ENCODE measurements at regions not wholly inside any gene's neighbourhood (a gene's known extent, or its start where the extent isn't known, plus 50 kb on each side); places are given as distances from the start of the nearest gene placed in this dataset.
"Not testable (repeated sequence)": the region's sequence is repeated elsewhere in the genome, so short reads cannot be mapped to it uniquely, and the experiment has no call there.

- H3K4me1 ChIP-seq (replicated peaks in 1 of 4; ENCODE audit: control insufficient read depth in 3 of 4, insufficient read depth in 4 of 4, low read length in 3 of 4); H3K79me1 ChIP-seq (ENCODE audit: low read depth, low read length); H2BK15ac ChIP-seq (ENCODE audit: low read length); H3K27ac ChIP-seq (ENCODE audit: low read depth, low read length); H3K4ac ChIP-seq (replicated peaks; ENCODE audit: insufficient read length, low read depth, low read length); H2BK20ac ChIP-seq (ENCODE audit: low read length); H2BK5ac ChIP-seq (ENCODE audit: low read depth, low read length); H4K91ac ChIP-seq (replicated peaks; ENCODE audit: insufficient read length, low read length); H3K23me2 ChIP-seq (ENCODE audit: low read depth, low read length); POLR2A ChIA-PET (ENCODE audit: partially characterized antibody); H3K9ac ChIP-seq (replicated peaks in 1 of 4; ENCODE audit: extremely low read depth in 1 of 4, low read depth in 3 of 4, low read length in 3 of 4); DNase-seq (ENCODE audit: low read depth in 1 of 2, low spot score in 2 of 2); H3K4me3 ChIP-seq (ENCODE audit: extremely low read depth in 1 of 4, insufficient read depth in 2 of 4, low read depth in 3 of 4, low read length in 4 of 4); H2BK120ac ChIP-seq (replicated peaks; ENCODE audit: low read depth, low read length); H3K18ac ChIP-seq (ENCODE audit: extremely low read depth, low read length); FAIRE-seq; H3K9me3 ChIP-seq (ENCODE audit: insufficient read depth in 2 of 2, low read depth in 1 of 2, low read length in 1 of 2); H3K14ac ChIP-seq (ENCODE audit: insufficient read length); H3K79me2 ChIP-seq (ENCODE audit: control insufficient read depth in 1 of 2, insufficient read depth in 2 of 2, low read length in 2 of 2); H4K8ac ChIP-seq (ENCODE audit: extremely low read depth, insufficient read depth, low read length); H2AK5ac ChIP-seq (ENCODE audit: low read depth, low read length); H4K5ac ChIP-seq (ENCODE audit: insufficient read length, low read depth, low read length); H3K56ac ChIP-seq (replicated peaks; ENCODE audit: insufficient read length, low read depth, low read length); H3K27me3 ChIP-seq (replicated peaks in 1 of 4; ENCODE audit: control insufficient read depth in 3 of 4, extremely low read depth in 1 of 4, insufficient read depth in 3 of 4, low read length in 3 of 4); H3K36me3 ChIP-seq (ENCODE audit: control insufficient read depth in 2 of 4, insufficient read depth in 4 of 4, low read length in 3 of 4); H3K23ac ChIP-seq (ENCODE audit: insufficient read length); H4K20me1 ChIP-seq (replicated peaks in 1 of 2; ENCODE audit: control insufficient read depth in 1 of 2, insufficient read depth in 2 of 2, low read length in 2 of 2): not testable (repeated sequence)
- Histone ChIP-seq H2AFZ (ENCODE audit: low read length) (0 out of 2 replicates have a peak overlapping the region, but pooled peaks have one; percentile 48), H3K4me2 (ENCODE audit: insufficient read depth in 1 of 2, low read depth in 2 of 2, low read length in 2 of 2) (0 out of 4 replicates have a peak overlapping the region, but pooled peaks of 1 of the 2 experiments have one; percentile 10), H2BK12ac (ENCODE audit: low read depth, low read length) (0 out of 2 replicates have a peak overlapping the region, but pooled peaks have one; percentile 22)
- 93% methylated on average over 7 of the region's 7 CpGs; no CpG with 5 or more reads in 1 of the 2 experiments for WGBS, 2 experiments (ENCODE audit: extremely low coverage in 1 of 2, insufficient coverage in 1 of 2, insufficient read length in 1 of 2, insufficient replicate concordance in 2 of 2, low coverage in 1 of 2, low lambda C conversion rate in 2 of 2, missing lambda C conversion rate in 1 of 2)
- CTCF ChIA-PET (ENCODE audit: partially characterized antibody): interaction anchor here (0.9 to 2.4 kb wide), 4 partner anchors 9 to 192 kb away, joined by 3 to 6 read pairs (median 4); no protein-coding TSS in a partner anchor
- peak; percentile 28; the same call in 1 of the 2 replicates for TF ChIP-seq MAFK (IDR thresholded peaks at IDR 0.05; ENCODE audit: low read depth, low read length)
Observed at GRCh38 chr2:172269507-172270244, 157.7 kb upstream of the ITGA6 start.
